ENCODE measurements at regions not wholly inside any gene's neighbourhood (a gene's known extent, or its start where the extent isn't known, plus 50 kb on each side); places are given as distances from the start of the nearest gene placed in this dataset.

GRCh38 chrX:150269605-150270254 is 93.4 kb upstream of the MAMLD1 start:
- no peak for TF ChIP-seq MAX (IDR thresholded peaks at IDR 0.05; ENCODE audit: low read depth, low read length)
- TF ChIP-seq CTCF (IDR thresholded peaks at IDR 0.05; ENCODE audit: low read depth, low read length) = no peak
